ENCODE measurements at regions not wholly inside any gene's neighbourhood (a gene's known extent, or its start where the extent isn't known, plus 50 kb on each side); places are given as distances from the start of the nearest gene placed in this dataset.

DNA sequence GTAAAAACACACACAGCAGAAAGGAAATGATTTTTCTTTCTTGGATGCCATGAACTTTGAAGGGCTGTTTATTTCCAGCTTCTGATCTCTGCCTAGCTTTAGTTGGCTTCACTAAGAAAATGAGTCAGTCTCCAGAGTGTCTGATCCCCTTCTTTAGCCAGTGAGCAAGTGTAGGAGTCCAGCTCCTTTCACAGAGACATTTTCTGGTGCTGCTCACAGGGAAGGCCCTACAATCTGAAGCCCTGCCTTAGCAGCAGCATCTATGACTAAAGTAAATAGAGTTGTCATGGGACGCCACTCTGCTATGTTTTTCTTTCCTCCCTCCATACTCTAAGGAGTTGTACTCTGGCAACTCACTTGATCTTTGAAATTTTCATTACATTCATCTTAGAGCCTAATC is 103.5 kb downstream of the RPAP3 start:
- ATAC-seq (ENCODE audit: low read depth) = no peak
- H3K27ac ChIP-seq (ENCODE audit: poor library complexity, severe bottlenecking) = no peak overlapping the region
- TF ChIP-seq, protein P1, sequence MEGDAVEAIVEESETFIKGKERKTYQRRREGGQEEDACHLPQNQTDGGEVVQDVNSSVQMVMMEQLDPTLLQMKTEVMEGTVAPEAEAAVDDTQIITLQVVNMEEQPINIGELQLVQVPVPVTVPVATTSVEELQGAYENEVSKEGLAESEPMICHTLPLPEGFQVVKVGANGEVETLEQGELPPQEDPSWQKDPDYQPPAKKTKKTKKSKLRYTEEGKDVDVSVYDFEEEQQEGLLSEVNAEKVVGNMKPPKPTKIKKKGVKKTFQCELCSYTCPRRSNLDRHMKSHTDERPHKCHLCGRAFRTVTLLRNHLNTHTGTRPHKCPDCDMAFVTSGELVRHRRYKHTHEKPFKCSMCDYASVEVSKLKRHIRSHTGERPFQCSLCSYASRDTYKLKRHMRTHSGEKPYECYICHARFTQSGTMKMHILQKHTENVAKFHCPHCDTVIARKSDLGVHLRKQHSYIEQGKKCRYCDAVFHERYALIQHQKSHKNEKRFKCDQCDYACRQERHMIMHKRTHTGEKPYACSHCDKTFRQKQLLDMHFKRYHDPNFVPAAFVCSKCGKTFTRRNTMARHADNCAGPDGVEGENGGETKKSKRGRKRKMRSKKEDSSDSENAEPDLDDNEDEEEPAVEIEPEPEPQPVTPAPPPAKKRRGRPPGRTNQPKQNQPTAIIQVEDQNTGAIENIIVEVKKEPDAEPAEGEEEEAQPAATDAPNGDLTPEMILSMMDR (IDR thresholded peaks at IDR 0.05; ENCODE audit: poor library complexity, severe bottlenecking) = no peak

DNA sequence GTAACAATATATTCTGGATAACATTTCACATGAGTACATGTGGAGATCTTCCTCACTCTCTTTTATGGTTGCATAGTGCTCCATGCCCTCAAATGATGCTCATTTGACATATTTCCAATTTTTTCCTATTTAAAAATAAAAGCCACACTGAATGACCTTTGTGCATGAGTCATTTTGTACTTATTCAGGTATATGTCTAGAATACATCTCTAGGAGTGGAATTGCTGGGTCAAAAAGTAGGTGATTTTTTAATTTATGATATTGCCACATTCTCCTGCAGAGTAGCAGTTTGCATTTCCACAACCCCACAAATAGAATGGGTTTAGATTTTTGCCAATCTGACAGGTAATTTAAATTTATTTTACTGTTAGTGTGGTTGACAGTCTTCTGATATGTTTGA is 104.8 kb downstream of the RPAP3 start:
- ATAC-seq (ENCODE audit: low read depth) (no peak), DNase-seq (ENCODE audit: low spot score) (no peak)
- TF ChIP-seq, protein P1 (IDR thresholded peaks at IDR 0.05; ENCODE audit: poor library complexity, severe bottlenecking) = no peak
- Histone ChIP-seq H3K36me3 (ENCODE audit: low read depth) (no peaks in the 10 kb centered on the region), H3K4me3 (ENCODE audit: severe bottlenecking) (no peak overlapping the region), H3K9me3 (ENCODE audit: severe bottlenecking) (no peaks in the 10 kb centered on the region), H3K27me3 (ENCODE audit: insufficient read depth, poor library complexity, severe bottlenecking) (no peaks in the 10 kb centered on the region), H3K27ac (ENCODE audit: poor library complexity, severe bottlenecking) (no peak overlapping the region), H3K4me1 (ENCODE audit: insufficient read depth, poor library complexity, severe bottlenecking) (no peaks in the 10 kb centered on the region)

More for the DNA sequence above, 103.5 kb downstream of the RPAP3 start:
- no peaks in the 10 kb centered on the region for H3K27me3 ChIP-seq (ENCODE audit: insufficient read depth, poor library complexity, severe bottlenecking)
- no peaks in the 10 kb centered on the region for H3K36me3 ChIP-seq (ENCODE audit: low read depth)
- no peaks in the 10 kb centered on the region for H3K4me1 ChIP-seq (ENCODE audit: insufficient read depth, poor library complexity, severe bottlenecking)
- no peak overlapping the region for H3K4me3 ChIP-seq (ENCODE audit: severe bottlenecking)
- DNase-seq (ENCODE audit: low spot score) = no peak
- no peaks in the 10 kb centered on the region for H3K9me3 ChIP-seq (ENCODE audit: severe bottlenecking)

DNA sequence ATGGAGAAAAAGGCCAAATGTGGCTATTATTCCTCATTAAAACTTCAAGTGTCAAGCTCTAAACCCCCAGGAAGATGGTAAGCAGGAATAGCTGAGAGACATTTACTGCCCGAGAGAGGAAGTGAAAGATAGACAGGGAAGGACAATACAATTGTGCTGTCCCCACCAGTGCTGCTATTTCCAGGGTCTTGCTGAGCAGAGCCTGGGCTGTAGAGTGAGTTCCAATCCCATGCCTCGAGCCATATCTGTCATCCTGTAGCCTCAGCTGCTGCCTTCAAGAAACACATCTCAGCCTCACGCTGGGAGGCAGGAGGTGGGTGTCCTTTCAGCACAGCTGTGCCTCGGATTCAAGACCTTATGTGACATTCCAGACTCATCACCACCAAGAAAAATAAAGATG is 114.0 kb downstream of the RPAP3 start:
- Histone ChIP-seq H3K4me1 (ENCODE audit: insufficient read depth, poor library complexity, severe bottlenecking) (no peaks in the 10 kb centered on the region), H3K27ac (ENCODE audit: poor library complexity, severe bottlenecking) (no peak overlapping the region), H3K9me3 (ENCODE audit: severe bottlenecking) (no peaks in the 10 kb centered on the region), H3K36me3 (ENCODE audit: low read depth) (no peaks in the 10 kb centered on the region), H3K4me3 (ENCODE audit: severe bottlenecking) (no peak overlapping the region), H3K27me3 (ENCODE audit: insufficient read depth, poor library complexity, severe bottlenecking) (no peaks in the 10 kb centered on the region)
- ATAC-seq (ENCODE audit: low read depth) = no peak
- TF ChIP-seq, protein P1 (IDR thresholded peaks at IDR 0.05; ENCODE audit: poor library complexity, severe bottlenecking) = no peak
- DNase-seq (ENCODE audit: low spot score) = no peak

DNA sequence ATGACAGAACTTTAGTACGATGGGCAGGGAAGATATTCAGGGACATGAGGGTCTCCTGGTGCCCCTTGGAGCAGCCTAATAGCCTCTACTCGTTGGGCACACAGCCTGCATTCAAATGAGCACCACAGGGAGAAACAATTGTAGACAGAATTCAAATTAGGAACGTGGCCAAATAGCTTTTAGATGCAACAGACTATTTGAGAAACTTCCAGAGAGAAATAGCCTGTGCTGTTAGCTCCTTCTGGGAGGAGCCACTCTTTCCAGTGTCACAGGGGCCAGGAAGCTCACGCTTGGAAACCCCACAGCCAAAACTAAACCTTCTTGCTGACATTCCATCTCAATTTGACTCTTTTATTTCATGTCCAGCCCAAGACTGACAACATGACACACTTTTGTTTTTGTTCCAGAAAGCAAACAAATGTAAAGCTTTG is 114.5 kb downstream of the RPAP3 start:
- no peak for DNase-seq (ENCODE audit: low spot score)
- TF ChIP-seq, protein P1 (IDR thresholded peaks at IDR 0.05; ENCODE audit: poor library complexity, severe bottlenecking) = no peak

DNA sequence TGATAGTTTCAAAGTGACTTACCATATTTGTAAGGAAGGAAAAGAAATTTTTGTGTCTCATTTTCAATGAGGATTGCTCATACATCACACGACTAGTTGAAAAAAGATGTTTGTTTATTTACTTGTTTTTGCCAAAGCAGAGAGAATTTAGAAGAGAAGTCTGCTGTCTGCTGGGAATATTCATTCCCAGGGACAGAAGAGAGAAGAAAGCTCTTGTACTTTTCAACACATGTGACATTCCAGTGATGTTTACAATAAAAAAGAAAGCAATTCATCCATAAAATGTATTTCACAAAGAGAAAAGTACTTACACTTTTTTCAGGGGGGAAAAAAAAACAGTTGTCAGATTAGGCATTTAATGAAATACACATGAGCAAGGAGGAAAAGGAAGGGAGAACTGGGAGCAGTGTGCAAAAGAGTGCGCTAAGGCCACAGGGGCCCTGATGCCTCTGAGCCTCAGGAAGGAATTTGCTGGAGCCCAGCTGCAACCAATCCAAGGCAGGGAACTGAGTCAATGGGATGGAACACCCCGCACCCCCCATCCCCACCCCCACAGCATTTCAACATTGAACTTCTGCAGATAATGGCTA is 115.0 kb downstream of the RPAP3 start:
- no peak overlapping the region for H3K27ac ChIP-seq (ENCODE audit: poor library complexity, severe bottlenecking)
- ATAC-seq (ENCODE audit: low read depth) = no peak
- H3K27me3 ChIP-seq (ENCODE audit: insufficient read depth, poor library complexity, severe bottlenecking) = no peaks in the 10 kb centered on the region
- H3K4me3 ChIP-seq (ENCODE audit: severe bottlenecking) = no peak overlapping the region
- no peaks in the 10 kb centered on the region for H3K9me3 ChIP-seq (ENCODE audit: severe bottlenecking)
- no peaks in the 10 kb centered on the region for H3K36me3 ChIP-seq (ENCODE audit: low read depth)
- H3K4me1 ChIP-seq (ENCODE audit: insufficient read depth, poor library complexity, severe bottlenecking) = no peaks in the 10 kb centered on the region
- no peak for DNase-seq (ENCODE audit: low spot score)
- TF ChIP-seq, protein P1 (IDR thresholded peaks at IDR 0.05; ENCODE audit: poor library complexity, severe bottlenecking) = no peak

More for the DNA sequence above, 114.5 kb downstream of the RPAP3 start:
- Histone ChIP-seq H3K9me3 (ENCODE audit: severe bottlenecking) (no peaks in the 10 kb centered on the region), H3K36me3 (ENCODE audit: low read depth) (no peaks in the 10 kb centered on the region), H3K27ac (ENCODE audit: poor library complexity, severe bottlenecking) (no peak overlapping the region), H3K4me1 (ENCODE audit: insufficient read depth, poor library complexity, severe bottlenecking) (no peaks in the 10 kb centered on the region), H3K27me3 (ENCODE audit: insufficient read depth, poor library complexity, severe bottlenecking) (no peaks in the 10 kb centered on the region), H3K4me3 (ENCODE audit: severe bottlenecking) (no peak overlapping the region)
- no peak for ATAC-seq (ENCODE audit: low read depth)

Measured in RWPE2 (cell line).